CD1c-positive myeloid dendritic cell (primary cell): ENCODE measurements at regions not wholly inside any gene's neighbourhood (a gene's known extent, or its start where the extent isn't known, plus 50 kb on each side); places are given as distances from the start of the nearest gene placed in this dataset.
"Not testable (repeated sequence)": the region's sequence is repeated elsewhere in the genome, so short reads cannot be mapped to it uniquely, and the experiment has no call there.

ENCODE experiments used
- DNase-seq: peaks from one replicate; pipeline ENCODE4 v3.0.0-alpha.2; 2016; ENCODE audit errors: extremely low spot score

DNA sequence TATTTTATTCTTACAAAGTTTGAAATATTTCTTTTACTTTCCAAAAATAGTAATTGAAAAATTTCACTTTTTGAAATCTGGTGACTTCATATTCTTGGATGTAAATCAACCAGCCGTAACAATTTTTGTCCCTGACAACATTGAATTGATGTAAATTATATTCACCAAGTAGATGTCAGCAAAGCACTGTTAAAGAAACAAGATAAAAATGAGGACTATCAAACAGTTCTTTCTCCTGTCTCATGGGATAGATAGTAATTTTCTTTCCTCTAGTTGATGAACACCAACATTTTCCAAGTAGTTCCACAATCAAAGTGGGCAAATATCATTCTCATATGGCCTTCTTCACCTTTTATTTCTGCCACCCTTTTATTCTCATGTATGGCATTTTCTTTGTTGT lies 1461.9 kb downstream of the MAT2B start:
- no peak for DNase-seq

DNA sequence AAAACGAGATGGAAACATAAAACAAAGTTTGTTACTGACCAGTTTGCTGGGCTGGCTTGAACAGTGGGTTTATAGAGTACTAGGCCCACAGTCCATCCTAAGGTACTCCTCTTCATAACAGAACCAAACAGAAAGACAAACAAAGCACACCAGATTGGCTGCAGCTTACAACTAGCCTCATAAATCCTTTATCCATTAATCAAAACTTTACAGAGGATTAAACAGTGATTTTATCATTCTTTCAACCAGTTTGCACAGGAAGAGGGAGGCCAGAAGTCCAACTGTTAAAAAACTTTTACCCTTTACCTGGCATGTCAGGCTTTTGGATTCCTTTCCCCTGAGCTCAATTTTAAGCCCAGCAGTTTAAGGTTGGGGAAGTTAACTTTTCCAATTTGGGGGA lies 1467.6 kb downstream of the MAT2B start:
- no peak for DNase-seq

DNA sequence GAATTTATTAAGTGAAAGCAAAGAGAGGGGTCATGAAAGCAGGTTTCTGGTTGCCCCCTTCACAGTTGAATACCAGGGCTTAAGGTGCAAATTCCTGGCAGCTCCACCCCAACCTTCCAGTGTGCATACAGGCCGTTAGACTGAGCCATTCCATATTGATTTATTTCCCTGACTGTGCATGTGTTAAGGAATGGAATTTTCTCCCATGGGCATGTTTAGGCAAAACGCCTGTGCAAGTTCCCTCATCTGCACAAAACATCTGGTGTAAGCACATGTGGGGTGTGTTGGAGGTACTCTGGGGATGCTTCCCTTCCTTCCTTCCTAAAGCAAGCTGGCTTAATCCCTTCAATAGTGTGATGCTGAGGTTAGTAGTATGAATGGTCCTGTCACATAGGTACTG lies 1470.6 kb downstream of the MAT2B start:
- no peak for DNase-seq

DNA sequence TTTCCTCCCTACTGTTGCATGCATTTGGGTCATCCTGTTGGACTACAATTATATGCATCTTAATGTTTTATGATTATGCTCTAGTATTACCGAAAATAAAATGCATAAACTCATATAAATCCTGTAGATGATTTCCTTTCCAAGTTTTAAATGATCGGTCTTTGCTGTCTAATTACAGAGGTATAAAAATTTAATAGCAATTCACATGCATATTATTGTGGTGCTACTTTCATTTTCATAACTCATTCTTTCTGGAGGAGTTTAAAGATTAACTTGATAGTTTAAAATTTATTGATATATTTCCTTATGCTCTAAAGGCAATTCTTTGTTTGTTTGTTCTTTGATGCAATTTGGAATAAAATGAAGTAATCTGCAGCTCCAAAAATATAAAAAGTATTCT lies 1475.1 kb downstream of the MAT2B start:
- no peak for DNase-seq

DNA sequence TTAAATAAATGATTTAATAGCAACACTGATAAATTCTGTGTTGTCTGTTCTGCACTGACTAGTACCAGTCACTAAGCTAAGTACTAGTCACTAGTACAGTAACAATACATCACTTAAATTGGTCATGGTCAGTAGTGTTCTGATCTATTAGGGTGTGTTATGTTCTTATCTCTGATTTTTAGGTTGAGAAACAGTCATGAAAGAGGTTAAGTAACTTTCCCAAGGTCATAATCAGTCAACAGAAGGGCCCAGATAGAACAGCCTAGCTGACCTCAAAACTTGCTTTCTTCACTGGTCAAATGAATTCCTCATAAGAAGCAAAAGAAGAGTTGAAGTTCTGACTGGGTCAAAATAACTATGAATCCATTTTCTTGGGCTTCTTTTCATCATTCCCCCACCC lies 1492.7 kb downstream of the MAT2B start:
- no peak for DNase-seq

DNA sequence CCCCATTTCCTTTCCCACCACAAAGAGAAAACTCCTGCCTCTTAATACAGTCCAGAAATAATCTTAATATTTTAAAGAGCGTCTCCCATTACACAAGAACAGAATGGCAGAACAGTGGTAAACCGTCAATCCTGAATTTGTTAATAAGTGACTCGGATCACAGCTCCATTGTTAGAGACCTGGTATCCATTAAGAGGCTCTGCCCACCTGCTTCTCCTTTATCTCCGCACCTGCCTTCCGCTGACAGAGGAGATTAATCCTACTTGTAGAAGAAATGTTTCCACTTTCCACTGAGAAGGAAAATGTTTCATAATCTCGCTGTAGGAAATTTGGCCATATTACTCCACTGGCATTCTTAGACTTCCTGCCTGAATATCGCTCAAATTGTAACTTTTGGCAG lies 1493.2 kb downstream of the MAT2B start:
- no peak for DNase-seq

DNA sequence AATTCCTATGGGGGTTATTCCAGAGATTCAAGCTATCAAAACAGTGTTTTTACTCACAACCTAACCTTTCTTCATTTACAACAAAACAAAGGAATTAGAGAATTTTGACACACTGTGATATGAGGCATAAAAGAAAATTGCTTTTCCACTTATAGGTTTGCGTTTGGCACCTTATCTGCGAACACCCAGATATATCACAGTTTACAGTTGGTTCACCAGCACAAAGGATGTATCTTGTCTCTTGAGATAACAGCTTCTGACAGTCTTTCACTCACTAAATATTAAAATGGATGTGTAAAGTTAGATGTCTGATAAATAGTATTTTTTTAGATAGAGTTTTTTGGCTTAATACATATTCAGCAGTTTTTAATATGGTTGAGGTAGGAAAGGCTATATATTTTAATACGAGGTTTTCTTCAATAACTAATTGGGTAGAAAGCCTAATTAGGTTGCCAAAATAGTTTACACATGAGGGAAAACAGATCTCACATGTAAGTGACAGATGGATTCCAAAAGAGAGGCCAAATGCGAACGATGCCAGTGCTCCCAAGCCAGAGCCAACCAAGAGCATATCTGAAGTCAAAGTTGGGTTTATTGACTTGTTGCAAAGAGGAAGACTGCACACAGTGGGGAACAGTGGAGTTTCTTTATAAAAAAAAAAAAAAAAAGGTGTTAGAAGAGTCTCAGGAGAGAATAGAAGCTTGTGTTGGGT lies 1495.2 kb downstream of the MAT2B start:
- no peak for DNase-seq

DNA sequence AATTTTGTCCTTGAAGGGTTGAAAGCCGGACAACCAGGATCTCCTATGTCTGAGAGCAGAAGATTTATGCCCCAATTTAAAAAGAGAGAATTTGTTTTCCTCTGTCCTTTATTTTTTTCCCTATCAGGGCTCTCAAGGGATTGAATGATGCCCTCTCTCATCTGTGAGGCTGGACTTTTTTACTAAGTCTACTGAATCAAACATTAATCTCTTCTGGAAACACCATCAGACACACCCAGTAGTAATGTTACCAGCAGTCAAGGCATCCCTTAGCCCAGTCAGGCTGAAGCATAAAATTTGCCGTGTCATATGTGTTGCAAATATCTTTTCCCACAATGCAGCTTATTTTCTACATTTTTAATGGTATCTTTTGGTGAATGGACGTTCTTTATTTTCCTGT lies 1497.9 kb downstream of the MAT2B start:
- no peak for DNase-seq

DNA sequence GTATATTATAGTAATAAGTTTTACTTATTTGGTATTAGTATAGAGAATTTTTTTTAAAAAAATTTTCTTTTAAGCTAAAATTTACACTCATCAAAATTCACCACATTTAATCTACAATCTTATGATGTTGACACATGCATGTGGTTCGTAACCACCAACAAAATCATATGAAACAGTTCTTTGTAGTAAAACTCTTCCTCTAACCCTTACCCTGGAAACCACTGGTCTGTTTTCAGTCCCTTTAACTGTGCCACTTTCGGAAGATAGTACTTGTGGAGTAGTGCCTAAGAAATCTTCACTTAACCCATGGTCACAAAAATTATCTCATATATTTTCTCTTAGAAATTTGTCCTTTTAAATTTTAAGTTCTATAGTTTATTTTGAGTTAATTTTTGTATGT lies 1498.8 kb downstream of the MAT2B start:
- DNase-seq = no peak

DNA sequence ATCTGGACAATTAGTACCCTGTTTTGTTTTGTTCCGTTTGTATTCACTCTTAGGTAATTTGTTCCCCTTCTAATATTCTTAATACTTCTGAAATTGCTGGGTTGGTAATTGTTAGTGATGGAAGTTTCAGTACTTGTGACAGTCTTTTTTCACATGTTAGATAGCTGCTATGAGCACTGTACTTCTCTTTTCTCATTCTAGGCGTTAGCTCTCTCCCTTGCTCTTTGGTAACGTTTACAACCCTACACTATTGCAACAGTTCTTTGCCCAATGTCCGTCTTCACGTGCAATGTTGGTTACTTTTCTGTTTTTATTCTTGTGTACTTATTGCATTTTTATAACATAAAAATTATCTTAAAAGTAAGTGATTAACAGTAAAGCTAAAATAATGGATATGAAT lies 1509.0 kb downstream of the MAT2B start:
- DNase-seq = peak; percentile 48

DNA sequence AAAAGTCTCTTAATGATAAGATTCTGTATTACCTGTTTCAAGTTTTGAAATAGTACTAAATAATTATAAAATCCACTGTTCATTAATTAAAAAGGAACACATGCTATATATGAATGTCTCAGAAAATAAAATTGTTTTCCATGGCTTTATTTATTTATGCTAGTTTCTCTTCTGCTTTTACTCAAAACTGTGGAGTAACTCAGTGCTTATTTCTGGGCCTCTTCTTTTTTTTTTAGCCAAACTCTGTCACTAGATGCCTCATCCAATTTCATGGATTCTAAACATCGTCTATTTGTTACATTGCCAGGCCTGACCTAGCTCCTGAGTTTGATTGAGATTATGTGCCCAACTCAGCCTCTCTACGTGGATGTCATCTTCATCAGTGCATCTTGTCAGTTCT lies 1509.7 kb downstream of the MAT2B start:
- DNase-seq = peak; percentile 24

DNA sequence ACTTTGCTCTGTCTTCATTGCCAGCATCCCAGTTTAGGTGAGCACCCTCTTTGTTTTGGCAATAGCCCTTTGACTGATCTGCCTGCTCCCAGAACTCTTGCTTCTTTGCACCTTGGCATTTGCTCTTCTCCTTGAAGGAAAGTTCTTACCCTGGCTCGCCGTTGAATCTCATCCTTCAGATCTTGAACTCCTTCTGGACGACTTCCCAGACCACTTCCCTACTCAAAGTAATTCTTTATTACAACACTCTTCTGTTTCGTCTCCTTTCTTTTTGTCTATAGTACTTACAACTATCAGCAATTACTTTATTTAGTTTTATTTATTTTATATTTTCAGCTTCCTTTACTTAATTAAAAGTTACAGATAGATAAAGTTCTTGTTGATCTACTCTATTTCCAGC lies 1510.1 kb downstream of the MAT2B start:
- no peak for DNase-seq

DNA sequence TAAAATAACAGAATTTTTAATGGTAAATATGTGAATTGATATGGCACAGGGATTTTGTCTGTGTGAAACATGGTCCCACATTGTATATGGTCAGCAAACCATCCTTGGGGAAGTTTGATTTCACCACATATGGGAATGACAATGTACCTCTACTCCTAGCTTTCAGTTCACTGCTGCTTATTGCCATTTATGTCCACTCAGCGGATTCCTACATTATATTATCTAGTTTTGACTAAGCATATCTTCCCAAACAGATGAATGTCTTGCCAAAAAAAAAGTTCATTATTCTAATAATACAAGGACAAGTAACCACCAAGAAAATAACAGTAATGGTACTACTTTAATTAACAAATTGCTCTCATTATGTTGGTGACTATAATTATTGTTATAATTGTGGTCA lies 1521.6 kb downstream of the MAT2B start:
- no peak for DNase-seq

DNA sequence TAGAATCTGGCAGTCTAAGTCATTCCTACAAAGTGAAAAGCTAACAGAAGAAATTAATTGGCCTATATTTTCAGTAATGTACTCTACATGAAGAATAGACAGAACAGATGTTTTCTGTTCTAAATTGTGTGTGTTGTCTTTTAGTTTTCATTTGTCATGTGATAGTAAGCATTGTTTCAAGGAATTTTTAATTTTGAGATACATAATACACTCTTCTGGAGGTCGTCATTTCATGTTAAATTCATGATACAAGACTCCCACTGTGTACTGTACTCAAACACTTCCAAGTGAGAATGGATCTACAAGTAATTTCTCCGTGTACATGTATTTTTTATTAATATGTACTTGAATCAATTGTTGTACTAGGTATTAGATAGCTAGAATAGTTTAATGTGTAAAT lies 1522.9 kb downstream of the MAT2B start:
- DNase-seq = no peak

DNA sequence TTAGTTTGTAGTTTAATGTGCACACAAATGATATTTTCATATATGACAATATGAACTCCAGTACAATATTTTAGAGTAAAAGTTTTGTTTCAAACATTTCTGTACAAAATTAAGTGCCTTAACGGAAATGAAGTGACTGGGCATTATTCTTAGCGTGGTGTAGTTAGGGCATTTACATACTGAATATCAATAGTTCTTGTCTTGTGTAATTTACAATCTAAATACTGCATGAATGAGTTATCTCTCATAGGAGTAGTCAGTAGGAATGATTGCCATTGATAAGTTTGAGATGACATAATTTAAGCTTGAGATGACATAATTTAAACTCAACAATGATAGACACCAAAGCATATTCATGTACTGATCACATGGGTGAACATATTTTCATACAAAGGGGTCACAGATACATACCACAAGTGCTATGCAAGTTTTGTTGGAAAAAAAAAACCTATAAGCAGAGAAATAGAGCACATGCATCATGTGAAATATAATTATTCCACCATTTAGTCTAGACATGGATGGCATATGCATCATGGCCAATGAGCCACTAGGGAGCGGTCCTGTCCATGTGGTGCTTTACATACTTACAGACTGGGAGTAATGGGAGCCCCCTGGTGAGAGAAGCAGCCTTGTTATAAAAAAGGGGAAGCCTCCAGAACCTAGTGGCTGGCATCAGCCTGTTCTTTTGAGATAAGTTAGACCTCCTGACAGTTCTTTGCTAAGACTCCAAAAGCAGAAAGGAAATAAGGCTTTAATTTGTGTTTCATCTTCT lies 1523.9 kb downstream of the MAT2B start:
- DNase-seq = peak; percentile 55

DNA sequence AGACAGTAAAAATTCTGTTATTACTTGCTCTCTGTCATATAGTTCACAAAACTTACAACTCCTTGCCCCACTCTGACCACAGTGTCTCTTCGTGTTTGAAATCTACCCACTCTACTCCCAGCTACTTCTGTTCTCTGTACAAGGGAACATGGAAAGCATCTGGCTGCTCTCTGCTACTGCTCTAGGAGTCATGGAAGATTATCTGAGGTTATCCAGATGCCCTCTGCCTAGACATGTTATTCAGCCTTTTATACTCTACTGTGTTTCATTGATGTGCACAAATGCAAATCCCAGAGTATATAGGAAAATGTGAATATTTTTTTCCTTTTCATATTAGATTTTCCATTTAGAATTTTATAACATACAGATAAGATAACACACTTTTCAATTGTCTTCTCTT lies 1525.6 kb downstream of the MAT2B start:
- DNase-seq = no peak

DNA sequence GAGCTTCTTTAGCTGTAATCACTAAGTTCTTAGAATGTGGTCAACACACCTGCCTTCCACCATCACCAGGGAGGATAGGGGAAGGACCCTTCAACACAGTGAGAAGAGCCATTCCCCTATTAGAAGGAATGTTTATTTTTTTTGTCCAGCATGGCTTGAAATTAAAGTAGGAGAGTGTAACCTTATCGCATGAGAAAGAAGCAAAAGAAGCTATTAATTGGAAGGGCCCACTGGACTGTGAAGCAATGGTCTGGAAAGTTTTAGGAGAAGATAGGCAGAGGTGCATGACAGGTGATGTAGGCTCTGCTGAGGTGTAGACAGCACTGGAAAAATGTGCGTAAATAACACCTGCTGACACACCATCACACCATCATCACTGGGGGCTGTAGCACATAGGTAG lies 1526.0 kb downstream of the MAT2B start:
- no peak for DNase-seq

DNA sequence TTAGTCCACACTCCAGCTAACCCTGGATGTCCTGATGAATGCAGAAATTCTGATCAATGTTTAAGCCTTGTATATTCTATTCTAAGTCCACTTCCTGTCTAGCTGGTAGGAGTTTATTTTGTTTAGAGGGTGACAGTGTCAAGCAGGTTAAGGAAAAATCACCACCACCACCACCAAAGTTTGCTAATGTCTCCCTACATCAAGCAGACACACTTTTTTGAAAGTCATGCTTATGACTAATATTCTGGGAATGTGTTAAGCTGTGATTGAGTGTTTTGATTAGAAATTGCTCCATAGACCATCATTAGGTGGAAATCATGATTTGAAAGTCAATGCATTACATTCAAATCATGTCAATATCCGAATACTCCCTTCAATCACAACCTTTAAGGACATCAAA lies 1530.1 kb downstream of the MAT2B start:
- DNase-seq = no peak

DNA sequence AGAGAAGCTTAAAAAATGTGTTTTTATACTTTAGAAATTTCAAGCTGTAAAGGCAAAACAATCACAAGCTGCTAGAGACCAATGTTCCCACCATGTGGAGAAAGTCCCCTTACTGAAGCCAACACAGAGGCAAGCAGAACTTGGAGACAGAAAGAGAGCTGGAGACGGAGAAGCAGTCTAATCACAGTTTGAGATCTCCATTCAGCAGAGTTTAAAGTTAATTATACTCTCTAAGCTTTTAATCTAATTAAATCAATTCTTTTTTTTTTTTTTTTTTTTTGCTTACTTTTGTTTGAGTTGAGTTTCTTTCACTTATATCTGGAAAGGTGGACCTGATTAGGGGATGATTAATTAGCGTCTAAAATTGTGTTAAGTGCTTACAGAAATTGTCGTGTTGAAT lies 1534.3 kb downstream of the MAT2B start:
- no peak for DNase-seq

DNA sequence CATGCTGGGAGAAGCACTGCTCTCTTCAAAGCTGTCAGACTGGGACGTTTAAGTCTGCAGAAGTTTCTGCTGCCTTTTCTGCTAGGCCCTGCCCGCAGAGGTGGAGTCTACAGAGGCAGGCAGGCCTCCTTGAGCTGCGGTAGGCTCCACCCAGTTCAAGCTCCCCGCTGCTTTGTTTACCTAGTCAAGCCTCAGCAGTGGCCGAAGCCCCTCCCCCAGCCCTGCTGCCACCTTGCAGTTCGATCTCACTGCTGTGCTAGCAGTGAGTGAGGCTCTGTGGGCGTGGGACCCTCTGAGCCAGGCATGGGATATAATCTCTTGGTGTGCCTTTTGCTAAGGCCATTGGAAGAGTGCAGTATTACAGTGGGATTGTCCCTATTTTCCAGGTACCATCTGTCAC lies 1540.5 kb downstream of the MAT2B start:
- not testable (repeated sequence) for DNase-seq

DNA sequence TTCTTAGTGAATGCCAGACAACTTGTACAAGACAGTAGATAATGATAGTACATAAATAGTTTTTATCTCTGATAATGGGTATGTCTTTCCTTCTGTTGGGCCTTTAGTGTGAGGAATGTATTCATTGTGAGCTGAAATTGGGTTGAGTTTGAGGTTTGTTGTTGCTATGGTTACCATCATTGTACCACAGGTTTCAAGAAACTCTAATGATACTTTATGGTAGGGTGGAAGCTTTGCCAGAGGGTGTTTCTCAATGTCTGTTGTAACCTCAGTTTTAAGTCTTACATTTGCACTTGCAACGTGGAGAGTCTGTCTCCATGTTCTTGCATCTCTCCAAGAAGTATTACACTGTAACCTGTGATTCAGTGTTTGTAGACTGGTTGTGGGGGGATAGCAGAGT lies 1550.1 kb downstream of the MAT2B start:
- DNase-seq = no peak

DNA sequence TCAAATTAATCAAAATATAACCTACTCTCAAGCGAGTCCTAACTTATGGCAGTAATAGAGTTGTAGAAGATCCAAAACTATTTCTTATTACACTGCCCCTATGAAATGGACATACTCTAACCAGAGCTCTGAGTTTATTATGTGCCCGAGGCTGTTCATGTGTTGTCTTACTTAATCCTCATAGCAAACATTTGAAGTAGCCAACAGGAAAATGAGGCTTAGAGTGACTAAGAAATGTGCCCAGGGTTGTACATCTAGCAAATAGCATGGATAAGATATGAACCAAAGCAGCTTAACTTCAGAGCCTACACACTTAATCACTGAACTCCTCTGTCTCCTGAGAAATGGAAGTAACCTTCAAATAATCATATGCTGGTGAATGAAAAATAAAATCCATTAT lies 1551.7 kb downstream of the MAT2B start:
- DNase-seq = no peak

DNA sequence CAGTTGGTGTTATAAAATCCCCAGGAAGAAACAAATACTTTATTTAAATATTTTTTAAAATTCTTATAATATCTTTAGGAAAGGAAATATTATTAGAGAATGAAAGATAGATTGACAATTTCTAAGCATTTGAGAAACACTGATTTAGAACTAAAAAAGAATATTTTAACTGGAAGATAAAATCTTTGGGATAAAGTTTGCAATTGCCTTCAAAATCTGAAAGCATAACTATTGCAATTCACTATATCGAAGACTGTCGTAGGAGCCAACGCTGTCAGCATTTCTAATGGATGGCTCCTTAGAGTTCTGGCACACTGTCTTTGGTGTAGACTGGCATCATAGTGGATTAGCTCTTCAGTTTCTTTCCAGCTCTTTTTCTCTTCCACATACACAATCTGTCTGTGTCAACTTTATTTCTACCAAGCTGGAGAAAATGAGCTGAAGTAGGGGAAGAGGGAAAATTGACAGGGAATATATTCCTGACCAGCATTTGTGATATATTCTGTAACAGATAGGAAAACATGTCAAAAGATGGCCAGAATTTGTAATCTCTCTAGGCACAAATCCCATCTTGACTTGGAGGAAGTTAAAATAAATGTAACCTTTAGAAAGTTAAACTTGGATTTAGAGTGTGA lies 1561.4 kb downstream of the MAT2B start:
- DNase-seq = no peak
